MM.1S (cell line): ENCODE measurements at regions not wholly inside any gene's neighbourhood (a gene's known extent, or its start where the extent isn't known, plus 50 kb on each side); places are given as distances from the start of the nearest gene placed in this dataset.

Experiments
- DNase-seq: peaks from one replicate; pipeline ENCODE4 v3.0.0-alpha.2; 2015
- H2AFZ ChIP-seq: fragments of 300-600 bp; sonication (generic); 2 replicates; pipeline ENCODE4 v1.6.0; 2016; ENCODE audit warnings: antibody characterized with exemption, low read length
- H3F3A ChIP-seq: fragments of 300-600 bp; sonication (generic); 2 replicates; pipeline ENCODE4 v1.6.1; 2016; ENCODE audit warnings: mild to moderate bottlenecking, antibody characterized with exemption, low read length, moderate library complexity, mixed read lengths; ENCODE audit not compliant: insufficient read depth
- H3K27ac ChIP-seq: fragments of 300-600 bp; sonication (generic); 2 replicates; pipeline ENCODE4 v1.5.1; 2016; ENCODE audit warnings: mild to moderate bottlenecking, low read length
- H3K27me3 ChIP-seq: fragments of 300-600 bp; sonication (generic); replicated peaks from 2 replicates; pipeline ENCODE4 v1.6.0; 2016; ENCODE audit warnings: low read length; ENCODE audit not compliant: insufficient read depth
- H3K36me3 ChIP-seq: fragments of 300-600 bp; sonication (generic); replicated peaks from 2 replicates; pipeline ENCODE4 v1.6.1; 2016; ENCODE audit warnings: mild to moderate bottlenecking, low read length, mixed read lengths; ENCODE audit not compliant: insufficient read depth
- H3K4me1 ChIP-seq: fragments of 300-600 bp; sonication (generic); 2 replicates; pipeline ENCODE4 v1.6.1; 2016; ENCODE audit warnings: low read length, mixed read lengths
- H3K4me2 ChIP-seq: fragments of 300-600 bp; sonication (generic); 2 replicates; pipeline ENCODE4 v1.6.0; 2016; ENCODE audit warnings: low read depth, low read length
- H3K4me3 ChIP-seq: fragments of 300-600 bp; sonication (generic); 2 replicates; pipeline ENCODE4 v1.5.1; 2016; ENCODE audit warnings: low read length, mixed read lengths
- H3K79me2 ChIP-seq: fragments of 300-600 bp; sonication (generic); 2 replicates; pipeline ENCODE4 v1.6.1; 2016; ENCODE audit warnings: mixed run types, low read length, mixed read lengths
- H3K9ac ChIP-seq: fragments of 300-600 bp; sonication (generic); 2 replicates; pipeline ENCODE4 v1.6.1; 2016; ENCODE audit warnings: low read length, mixed read lengths
- H3K9me2 ChIP-seq: fragments of 300-600 bp; sonication (generic); replicated peaks from 2 replicates; pipeline ENCODE4 v1.6.1; 2016; ENCODE audit warnings: mild to moderate bottlenecking, low read length, mixed read lengths; ENCODE audit not compliant: insufficient read depth
- H3K9me3 ChIP-seq: fragments of 300-600 bp; sonication (generic); replicated peaks from 2 replicates; pipeline ENCODE4 v1.6.1; 2016; ENCODE audit warnings: mild to moderate bottlenecking, low read length, mixed read lengths; ENCODE audit not compliant: insufficient read depth
- H4K20me1 ChIP-seq: fragments of 300-600 bp; sonication (generic); 2 replicates; pipeline ENCODE4 v1.6.1; 2016; ENCODE audit warnings: mild to moderate bottlenecking, low read length, moderate library complexity, mixed read lengths; ENCODE audit not compliant: insufficient read depth
- EZH2 ChIP-seq: fragments of 300-600 bp; sonication (generic); optimal IDR thresholded peaks from 2 replicates; pipeline ENCODE3; 2017; ENCODE audit warnings: low read depth, mild to moderate bottlenecking, antibody characterized with exemption, low read length, mixed read lengths
- EZH2phosphoT487 ChIP-seq: fragments of 300-600 bp; sonication (generic); IDR thresholded peaks from 2 replicates; pipeline ENCODE4 v1.6.1; 2018; ENCODE audit warnings: antibody characterized with exemption, low read length
- TF ChIP-seq, protein P1 (sequence below): fragments of 300-600 bp; sonication (generic); IDR thresholded peaks from 2 replicates; pipeline ENCODE4 v1.5.1; 2016; ENCODE audit warnings: antibody characterized with exemption, low read length, mixed read lengths

DNA sequence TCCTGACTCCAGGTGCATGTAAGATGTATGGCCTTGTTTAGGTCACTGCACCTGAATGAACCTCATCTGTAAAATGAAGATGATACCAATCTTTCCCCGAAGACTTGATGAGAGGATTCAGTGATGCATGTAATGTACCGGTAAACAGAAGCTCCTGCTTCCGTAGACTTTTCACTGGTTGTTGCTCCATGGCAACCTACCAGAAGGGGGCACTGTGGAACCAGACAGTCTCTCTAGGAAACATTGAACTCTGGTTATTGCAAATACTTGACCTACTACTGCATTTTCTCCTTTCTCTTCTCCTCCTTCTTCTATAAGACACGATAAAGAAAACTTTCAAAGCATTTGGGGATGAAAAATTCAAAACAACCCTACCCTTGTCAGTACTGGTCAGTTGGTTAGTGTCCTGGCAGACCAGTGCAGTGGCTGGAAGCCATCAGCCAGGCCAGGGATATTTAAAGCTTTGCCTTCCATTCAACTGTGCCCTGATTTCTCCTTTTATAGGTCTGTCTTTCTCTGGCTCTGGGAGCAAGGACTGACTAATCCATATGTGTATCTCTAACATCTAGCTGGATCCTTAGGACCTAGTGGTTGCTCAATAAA is 667.4 kb upstream of the SALL1 start:
- H3K4me1 ChIP-seq: no peaks in the 10 kb centered on the region
- H3K9ac ChIP-seq: no peak overlapping the region
- no peak overlapping the region for H3K4me2 ChIP-seq
- TF ChIP-seq EZH2phosphoT487: no peak
- TF ChIP-seq EZH2: no peak
- TF ChIP-seq, protein P1, sequence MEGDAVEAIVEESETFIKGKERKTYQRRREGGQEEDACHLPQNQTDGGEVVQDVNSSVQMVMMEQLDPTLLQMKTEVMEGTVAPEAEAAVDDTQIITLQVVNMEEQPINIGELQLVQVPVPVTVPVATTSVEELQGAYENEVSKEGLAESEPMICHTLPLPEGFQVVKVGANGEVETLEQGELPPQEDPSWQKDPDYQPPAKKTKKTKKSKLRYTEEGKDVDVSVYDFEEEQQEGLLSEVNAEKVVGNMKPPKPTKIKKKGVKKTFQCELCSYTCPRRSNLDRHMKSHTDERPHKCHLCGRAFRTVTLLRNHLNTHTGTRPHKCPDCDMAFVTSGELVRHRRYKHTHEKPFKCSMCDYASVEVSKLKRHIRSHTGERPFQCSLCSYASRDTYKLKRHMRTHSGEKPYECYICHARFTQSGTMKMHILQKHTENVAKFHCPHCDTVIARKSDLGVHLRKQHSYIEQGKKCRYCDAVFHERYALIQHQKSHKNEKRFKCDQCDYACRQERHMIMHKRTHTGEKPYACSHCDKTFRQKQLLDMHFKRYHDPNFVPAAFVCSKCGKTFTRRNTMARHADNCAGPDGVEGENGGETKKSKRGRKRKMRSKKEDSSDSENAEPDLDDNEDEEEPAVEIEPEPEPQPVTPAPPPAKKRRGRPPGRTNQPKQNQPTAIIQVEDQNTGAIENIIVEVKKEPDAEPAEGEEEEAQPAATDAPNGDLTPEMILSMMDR: peak; percentile 39
- no peaks in the 10 kb centered on the region for H3K9me2 ChIP-seq
- H3K27me3 ChIP-seq: no peaks in the 10 kb centered on the region
- no peaks in the 10 kb centered on the region for H3K9me3 ChIP-seq
- H3K79me2 ChIP-seq: no peaks in the 10 kb centered on the region
- DNase-seq: no peak
- no peak overlapping the region for H3K4me3 ChIP-seq
- no peaks in the 10 kb centered on the region for H4K20me1 ChIP-seq
- H3F3A ChIP-seq: no peaks in the 10 kb centered on the region
- no peak overlapping the region for H2AFZ ChIP-seq
- no peak overlapping the region for H3K27ac ChIP-seq
- H3K36me3 ChIP-seq: no peaks in the 10 kb centered on the region

DNA sequence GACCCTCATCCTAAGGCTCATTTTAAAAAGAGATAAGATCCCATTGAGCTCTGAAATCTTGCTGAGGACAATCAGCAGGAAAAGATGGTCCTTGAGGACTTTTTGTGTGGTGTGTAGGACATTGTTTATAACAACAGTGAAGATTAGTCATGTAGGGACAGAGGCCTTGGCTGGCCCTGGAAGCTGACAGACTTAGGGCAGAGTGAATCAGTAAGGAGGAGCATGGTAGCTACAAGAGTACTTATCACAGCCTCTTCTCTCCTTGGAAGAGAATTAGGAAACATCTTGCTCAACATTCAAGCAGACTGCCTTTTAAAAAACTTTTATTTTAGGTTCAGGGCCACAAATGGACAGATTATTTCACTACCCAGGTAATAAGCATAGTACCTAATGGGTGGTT is 665.9 kb upstream of the SALL1 start:
- no peaks in the 10 kb centered on the region for H3K4me1 ChIP-seq
- no peak for DNase-seq

DNA sequence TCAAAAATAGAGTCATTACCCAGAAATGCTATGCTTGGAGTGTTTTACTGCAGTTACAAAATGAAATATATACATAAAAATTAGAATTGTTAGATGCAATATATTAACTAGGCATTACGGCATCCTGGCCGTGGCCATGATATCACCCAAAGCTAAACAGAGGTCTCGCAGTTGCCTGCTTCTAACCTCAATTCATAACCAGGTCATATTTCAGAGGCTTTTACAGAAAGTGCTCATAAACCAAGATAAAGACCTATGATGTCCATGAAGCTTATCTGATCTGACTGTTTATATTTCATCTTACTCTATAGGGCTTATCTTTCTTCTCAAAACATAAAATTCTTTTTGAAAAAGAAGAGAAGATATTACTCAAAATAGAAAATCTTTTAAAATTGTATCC is 664.5 kb upstream of the SALL1 start:
- Histone ChIP-seq H3K27ac (no peak overlapping the region), H4K20me1 (no peaks in the 10 kb centered on the region), H3K4me2 (no peak overlapping the region), H3K79me2 (no peaks in the 10 kb centered on the region), H3K9me2 (no peaks in the 10 kb centered on the region), H3F3A (no peaks in the 10 kb centered on the region), H3K4me3 (no peak overlapping the region), H2AFZ (no peak overlapping the region), H3K4me1 (no peaks in the 10 kb centered on the region), H3K27me3 (no peaks in the 10 kb centered on the region), H3K9me3 (no peaks in the 10 kb centered on the region), H3K36me3 (no peaks in the 10 kb centered on the region), H3K9ac (no peak overlapping the region)
- no peak for DNase-seq
- TF ChIP-seq, protein P1: no peak

More for the DNA sequence above, 665.9 kb upstream of the SALL1 start:
- Histone ChIP-seq H2AFZ (no peak overlapping the region), H3K9me2 (no peaks in the 10 kb centered on the region), H3K27ac (no peak overlapping the region), H3K36me3 (no peaks in the 10 kb centered on the region), H3F3A (no peaks in the 10 kb centered on the region), H4K20me1 (no peaks in the 10 kb centered on the region), H3K9me3 (no peaks in the 10 kb centered on the region), H3K79me2 (no peaks in the 10 kb centered on the region), H3K4me2 (no peak overlapping the region), H3K9ac (no peak overlapping the region), H3K4me3 (no peak overlapping the region), H3K27me3 (no peaks in the 10 kb centered on the region)
- TF ChIP-seq, protein P1: no peak
